NOMO-1 treated with dmso at 0.1 percent for 144 hours (cell line): ENCODE measurements at regions not wholly inside any gene's neighbourhood (a gene's known extent, or its start where the extent isn't known, plus 50 kb on each side); places are given as distances from the start of the nearest gene placed in this dataset.
"Not testable (repeated sequence)": the region's sequence is repeated elsewhere in the genome, so short reads cannot be mapped to it uniquely, and the experiment has no call there.

Source experiments
- DNase-seq: peaks from one replicate; lab custom pipeline; 2025; ENCODE audit not compliant: unreplicated experiment; lab: John Stamatoyannopoulos, UW

DNA sequence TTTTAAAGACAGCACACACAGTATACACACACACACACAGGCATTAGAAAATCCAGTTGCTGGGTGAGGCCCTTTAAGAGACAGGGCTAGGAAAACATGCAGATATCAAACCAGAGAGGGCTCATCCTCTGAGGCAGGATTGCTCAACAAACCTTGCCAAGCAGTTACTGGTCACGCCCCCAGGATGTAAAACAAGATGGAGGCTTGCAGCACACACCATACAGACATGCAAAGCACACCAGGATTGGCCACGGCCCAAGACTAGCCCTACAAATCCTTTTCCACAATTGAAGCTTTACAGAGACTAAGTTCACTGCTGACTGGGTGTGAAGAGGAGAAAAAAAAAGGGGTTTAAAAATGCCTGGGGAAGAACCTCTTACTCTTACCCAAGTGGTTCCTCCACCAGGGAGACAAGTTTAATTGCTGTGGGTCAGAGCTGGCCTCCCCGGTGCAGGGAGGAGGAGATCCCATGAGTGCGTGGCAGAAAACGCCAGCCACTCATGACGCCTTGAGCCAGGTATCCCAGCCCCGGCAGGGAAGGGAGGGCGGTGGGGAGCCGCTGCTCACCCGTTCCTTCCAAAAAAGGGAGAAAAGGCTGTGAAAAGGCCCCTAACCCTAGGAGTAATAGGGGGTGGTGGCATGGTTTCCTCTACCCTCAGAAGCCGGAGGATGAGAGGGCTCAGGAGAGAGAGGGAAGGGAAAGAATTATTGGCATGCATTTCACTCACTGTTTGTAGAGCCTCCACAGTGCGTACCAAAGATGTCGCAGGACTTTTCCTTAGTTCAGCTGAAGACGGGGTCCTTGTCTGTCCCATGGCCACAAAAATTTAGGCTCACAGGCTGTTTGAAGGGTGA, 594.6 kb upstream of the ZP4 start:
- DNase-seq, result no peak

- no peak for DNase-seq
Observed at GRCh38 chr1:238484121-238484520, 593.4 kb upstream of the ZP4 start.

- peak; percentile 89 for DNase-seq
Observed at GRCh38 chr1:238476841-238477240, 586.1 kb upstream of the ZP4 start.

DNA sequence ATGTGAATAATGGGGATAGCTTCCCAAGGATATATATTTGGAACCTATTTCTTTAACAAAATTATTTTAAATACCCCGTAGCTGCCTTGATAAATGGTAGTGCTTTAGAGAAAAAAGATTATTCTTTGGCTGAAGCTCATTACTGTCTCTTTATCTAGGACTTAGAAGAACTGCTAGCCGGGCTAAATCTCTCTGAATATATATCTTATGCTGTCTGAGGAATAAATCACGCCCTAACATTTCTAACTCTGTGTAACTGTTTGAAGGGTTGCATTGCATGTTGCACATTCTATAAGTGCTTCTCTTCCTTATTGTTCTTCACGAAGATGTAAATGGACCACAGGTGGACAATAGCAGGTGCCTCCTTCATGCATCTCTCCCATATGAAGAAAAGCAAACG, 585.0 kb upstream of the ZP4 start:
- no peak for DNase-seq

DNA sequence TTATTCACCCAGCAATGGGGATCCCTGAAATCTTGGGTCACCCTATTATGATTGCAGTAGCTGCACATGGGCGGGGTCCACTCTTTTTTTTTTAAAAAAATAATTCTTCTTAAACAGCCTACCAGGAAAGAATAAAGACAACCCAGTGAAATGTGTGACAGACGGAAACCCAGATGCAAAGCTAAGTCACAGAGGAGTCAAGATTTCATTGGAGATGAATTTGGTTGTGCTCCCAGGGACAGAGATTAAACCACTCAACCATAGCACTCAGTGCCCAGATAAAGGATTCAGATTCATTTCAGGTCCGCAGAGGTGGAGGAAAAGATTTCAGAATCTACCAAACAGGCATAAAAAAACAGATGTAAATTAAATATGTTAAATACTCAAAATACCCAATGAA, 583.5 kb upstream of the ZP4 start:
- DNase-seq, result no peak

GRCh38 chr1:238469146-238469631, 578.5 kb upstream of the ZP4 start:
- no peak for DNase-seq

DNA sequence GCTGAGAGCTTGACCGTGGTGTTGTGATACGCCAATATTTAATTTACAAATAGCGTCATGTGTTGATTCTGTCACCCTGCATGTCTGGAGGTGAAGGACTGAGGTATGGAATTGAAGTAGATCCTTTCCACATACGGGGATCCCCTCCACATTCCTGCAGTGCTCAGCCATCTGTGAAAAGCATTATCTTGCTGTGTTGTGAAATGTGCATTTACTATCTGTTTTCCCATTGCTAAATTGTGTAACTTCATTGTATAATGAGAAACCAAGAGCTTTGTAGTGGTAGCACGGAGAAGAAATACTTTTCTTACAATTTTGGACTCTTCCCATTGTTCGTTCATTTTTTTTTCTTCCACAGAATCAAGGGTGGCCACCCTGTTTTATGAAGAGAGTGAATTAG, 577.3 kb upstream of the ZP4 start:
- no peak for DNase-seq

DNA sequence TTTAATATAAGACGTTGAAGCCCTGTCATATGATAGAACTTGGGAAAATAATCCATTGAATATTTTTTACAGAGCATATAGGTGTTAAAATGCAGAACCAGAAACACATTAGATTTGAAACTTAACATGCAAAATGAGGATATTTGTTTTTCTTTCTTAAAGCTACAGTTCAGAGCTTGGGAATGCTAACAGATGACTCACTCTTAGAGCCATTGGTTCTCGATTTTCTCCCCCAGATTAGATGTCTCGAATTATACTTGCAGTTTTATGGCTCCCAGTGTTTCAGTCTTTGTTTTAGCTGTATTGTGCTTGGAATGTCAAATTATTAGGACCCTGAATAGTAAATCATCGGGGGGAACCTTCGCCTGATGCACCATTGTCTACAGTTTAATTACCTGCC, 575.7 kb upstream of the ZP4 start:
- no peak for DNase-seq

DNA sequence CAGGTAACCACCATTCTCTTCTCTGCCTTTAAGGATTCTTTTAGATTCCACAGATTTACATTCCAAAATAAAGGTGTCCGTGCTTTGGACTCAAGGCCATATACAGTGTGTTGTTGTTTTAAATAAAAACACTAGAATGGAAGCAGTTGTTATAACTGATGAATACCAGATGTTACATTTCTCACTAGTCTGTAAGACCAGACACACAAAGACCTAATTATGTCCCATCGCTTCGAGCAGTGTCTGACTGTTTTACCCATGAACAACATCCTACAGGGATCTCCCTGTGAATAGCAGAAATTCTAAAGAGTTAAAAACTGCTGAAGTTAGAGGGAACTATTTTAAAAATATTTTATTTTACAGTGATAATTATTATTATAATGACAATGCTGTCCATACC, 574.7 kb upstream of the ZP4 start:
- DNase-seq, result no peak

DNA sequence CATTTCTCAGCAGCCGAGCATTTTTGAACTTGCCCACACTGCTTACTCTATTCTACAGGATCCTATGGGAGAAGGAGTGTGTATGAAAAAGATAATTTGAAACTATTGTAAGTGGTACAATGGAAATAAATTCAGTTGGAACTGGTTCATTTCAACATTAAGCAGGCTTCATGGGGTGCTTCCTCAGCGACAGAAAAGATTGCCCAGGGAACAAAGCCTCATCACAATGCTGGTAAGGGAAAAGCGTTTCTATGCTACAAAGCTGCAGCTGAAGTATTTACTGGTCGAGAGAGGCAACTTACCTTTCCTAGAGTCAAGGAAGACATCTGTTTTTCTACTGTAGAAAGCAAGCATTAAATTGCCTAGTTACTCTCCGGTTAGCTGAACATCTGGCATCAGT, 568.2 kb upstream of the ZP4 start:
- DNase-seq, result no peak

- DNase-seq, result no peak
Observed at GRCh38 chr1:238457610-238458009, 566.9 kb upstream of the ZP4 start.

DNA sequence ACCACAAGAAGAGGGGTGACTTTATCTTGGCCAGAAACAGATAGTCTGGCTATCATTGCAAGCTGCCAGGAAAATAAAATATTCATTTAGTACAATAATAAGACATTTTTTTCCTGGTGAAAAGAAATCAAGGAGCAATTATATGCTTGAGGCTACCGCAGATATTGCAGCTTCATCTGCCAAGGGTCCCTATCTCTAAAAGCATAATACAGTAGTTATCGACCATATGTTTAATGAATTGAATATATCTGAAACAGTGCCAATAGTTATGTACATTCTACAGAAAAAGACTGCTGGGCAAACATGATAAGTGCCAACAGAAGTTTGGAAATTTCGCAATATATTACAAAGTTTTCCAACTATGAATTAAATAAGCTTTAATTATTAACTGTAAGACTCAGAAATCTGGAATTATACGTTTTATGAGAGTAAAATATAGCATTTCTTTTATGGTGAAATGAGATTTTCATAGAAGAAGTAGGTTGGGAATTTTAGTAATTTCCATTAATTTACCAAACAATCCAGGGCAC, 561.1 kb upstream of the ZP4 start:
- DNase-seq, result no peak

DNA sequence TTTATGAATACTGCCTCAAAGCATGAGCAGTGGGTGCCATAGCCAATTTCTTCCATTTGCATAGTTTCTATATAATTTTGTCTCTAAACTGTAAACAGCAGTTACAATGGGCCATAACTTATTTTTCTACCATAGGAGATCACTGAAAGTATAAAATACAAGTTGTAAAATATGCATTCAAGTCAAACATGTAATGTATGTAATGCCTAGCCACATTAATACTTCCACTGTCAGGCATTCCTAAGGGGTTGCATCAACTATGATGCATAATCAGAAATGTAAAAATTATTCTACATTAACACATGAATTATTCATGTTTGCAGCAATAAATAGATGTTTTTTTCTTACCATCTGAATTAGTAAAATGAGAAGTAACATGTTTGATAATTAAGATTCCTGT, 560.3 kb upstream of the ZP4 start:
- no peak for DNase-seq

GRCh38 chr1:238443687-238444086, 553.0 kb upstream of the ZP4 start:
- no peak for DNase-seq

- DNase-seq, result no peak
Observed at GRCh38 chr1:238439511-238439910, 548.8 kb upstream of the ZP4 start.

GRCh38 chr1:238438311-238439270, 547.9 kb upstream of the ZP4 start:
- DNase-seq, result no peak

- DNase-seq, result not testable (repeated sequence)
Observed at GRCh38 chr1:238429703-238430102, 539.0 kb upstream of the ZP4 start.

- DNase-seq, result no peak
Observed at GRCh38 chr1:238419209-238419608, 528.5 kb upstream of the ZP4 start.

GRCh38 chr1:238409932-238410331, 519.2 kb upstream of the ZP4 start:
- DNase-seq, result no peak

- no peak for DNase-seq
Observed at GRCh38 chr1:238409191-238409850, 518.6 kb upstream of the ZP4 start.

DNA sequence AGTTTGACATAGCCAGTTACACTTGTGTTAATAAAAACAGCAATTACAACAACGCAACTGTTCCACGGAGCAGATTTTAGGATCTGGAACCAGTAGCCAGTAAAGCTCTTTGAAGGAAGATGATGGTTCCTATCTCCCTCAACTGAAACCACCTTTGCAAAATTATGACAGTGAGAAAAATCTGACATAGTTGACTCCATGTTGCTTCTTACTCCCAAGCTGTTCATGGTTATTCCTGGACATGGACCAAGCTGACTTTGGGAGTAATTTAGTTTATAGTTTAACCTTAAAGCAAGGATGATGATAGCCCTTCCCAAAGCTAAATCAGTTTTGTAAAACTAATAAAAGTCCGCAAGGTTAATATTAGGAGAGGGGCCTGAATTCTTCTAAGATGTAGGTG, 518.0 kb upstream of the ZP4 start:
- no peak for DNase-seq
